Neural cell (in vitro differentiated cells): ENCODE measurements at regions not wholly inside any gene's neighbourhood (a gene's known extent, or its start where the extent isn't known, plus 50 kb on each side); places are given as distances from the start of the nearest gene placed in this dataset.

Experiments
- H2AFZ ChIP-seq: fragments of 200-600, 300-800 bp; sonication (generic), shearing (Covaris generic); 2 replicates; pipeline ENCODE4 v1.6.0; 2014; ENCODE audit warnings: low read depth, mild to moderate bottlenecking, antibody characterized with exemption, low read length, moderate library complexity
- H3F3A ChIP-seq: fragments of 200-600 bp; shearing (Covaris generic); 2 replicates; pipeline ENCODE4 v1.6.1; 2016; ENCODE audit warnings: mild to moderate bottlenecking, moderate library complexity, mixed read lengths, antibody characterized with exemption, low read length; ENCODE audit not compliant: insufficient read depth, poor library complexity, severe bottlenecking
- H3K27ac ChIP-seq: fragments of 200-600, 300-800 bp; sonication (generic), shearing (Covaris generic); 2 replicates; pipeline ENCODE4 v1.5.1; 2014; ENCODE audit warnings: mild to moderate bottlenecking, low read length, moderate library complexity
- H3K27me3 ChIP-seq: fragments of 300-800, 200-600 bp; sonication (generic), shearing (Covaris generic); 2 replicates; pipeline ENCODE4 v1.6.0; 2014; ENCODE audit warnings: mild to moderate bottlenecking, low read depth, low read length, moderate library complexity; ENCODE audit not compliant: insufficient read depth
- H3K36me3 ChIP-seq: fragments of 300-800, 200-600 bp; sonication (generic), shearing (Covaris generic); 2 replicates; pipeline ENCODE4 v1.5.1; 2014; ENCODE audit warnings: mild to moderate bottlenecking, antibody characterized with exemption, low read length, moderate library complexity; ENCODE audit not compliant: insufficient read depth
- H3K4me2 ChIP-seq: fragments of 300-800, 200-600 bp; sonication (generic), shearing (Covaris generic); 2 replicates; pipeline ENCODE4 v1.6.0; 2014; ENCODE audit warnings: mild to moderate bottlenecking, low read length
- H3K4me3 ChIP-seq: fragments of 300-800, 200-600 bp; sonication (generic), shearing (Covaris generic); 2 replicates; pipeline ENCODE4 v1.5.1; 2014; ENCODE audit warnings: mild to moderate bottlenecking, low read length, moderate library complexity
- H3K79me2 ChIP-seq: fragments of 200-600 bp; shearing (Covaris generic); replicated peaks from 2 replicates; pipeline ENCODE4 v1.6.0; 2014; ENCODE audit warnings: mild to moderate bottlenecking, low read length, moderate library complexity; ENCODE audit not compliant: insufficient read depth
- H3K9ac ChIP-seq: fragments of 300-800, 200-600 bp; sonication (generic), shearing (Covaris generic); 2 replicates; pipeline ENCODE4 v1.6.1; 2016; ENCODE audit warnings: mild to moderate bottlenecking, low read length, mixed read lengths
- H3K9me2 ChIP-seq: fragments of 200-600 bp; shearing (Covaris generic); 2 replicates; pipeline ENCODE4 v1.6.1; 2016; ENCODE audit warnings: mild to moderate bottlenecking, low read length, mixed read lengths; ENCODE audit not compliant: insufficient read depth
- H3K9me3 ChIP-seq: fragments of 200-600, 300-800 bp; sonication (generic), shearing (Covaris generic); 2 replicates; pipeline ENCODE4 v1.6.1; 2016; ENCODE audit warnings: mild to moderate bottlenecking, mixed run types, low read length, moderate library complexity, mixed read lengths
- H4K20me1 ChIP-seq: fragments of 200-600 bp; shearing (Covaris generic); 2 replicates; pipeline ENCODE4 v1.6.1; 2016; ENCODE audit warnings: mild to moderate bottlenecking, mixed run types; ENCODE audit not compliant: insufficient read depth
- CTCF ChIP-seq: fragments of 450-650 bp; IDR thresholded peaks from 2 replicates; pipeline ENCODE4 v1.5.1; 2014; ENCODE audit warnings: antibody characterized with exemption, mild to moderate bottlenecking, moderate library complexity; ENCODE audit not compliant: poor library complexity, severe bottlenecking
- EP300 ChIP-seq: fragments of 450-650 bp; conservative IDR thresholded peaks from 2 replicates; pipeline ENCODE4 v1.6.1; 2014; ENCODE audit warnings: antibody characterized with exemption, mild to moderate bottlenecking, moderate library complexity; ENCODE audit not compliant: poor library complexity, severe bottlenecking
- EZH2 ChIP-seq: fragments of 200-600, 300-800 bp; shearing (Covaris generic), sonication (generic); IDR thresholded peaks from 2 replicates; pipeline ENCODE4 v1.6.1; 2014; ENCODE audit warnings: antibody characterized with exemption, low read length, borderline replicate concordance, mild to moderate bottlenecking; ENCODE audit not compliant: insufficient read depth, poor library complexity, severe bottlenecking
- MXI1 ChIP-seq: fragments of 450-650 bp; conservative IDR thresholded peaks from 2 replicates; pipeline ENCODE4 v1.6.1; 2014; ENCODE audit warnings: antibody characterized with exemption, mild to moderate bottlenecking; ENCODE audit not compliant: poor library complexity, severe bottlenecking
- POLR2AphosphoS5 ChIP-seq: IDR thresholded peaks from 2 replicates; pipeline ENCODE4 v1.6.1; 2012
- RAD21 ChIP-seq: fragments of 450-650 bp; conservative IDR thresholded peaks from 2 replicates; pipeline ENCODE4 v1.6.1; 2014; ENCODE audit warnings: antibody characterized with exemption, mild to moderate bottlenecking, moderate library complexity
- REST ChIP-seq: IDR thresholded peaks from 2 replicates; pipeline ENCODE4 v1.6.1; 2012; ENCODE audit warnings: borderline replicate concordance
- SMC3 ChIP-seq: fragments of 450-650 bp; conservative IDR thresholded peaks from 2 replicates; pipeline ENCODE4 v1.6.1; 2014; ENCODE audit warnings: antibody characterized with exemption, mild to moderate bottlenecking, moderate library complexity; ENCODE audit not compliant: poor library complexity
- TAF1 ChIP-seq: IDR thresholded peaks from 2 replicates; pipeline ENCODE4 v1.6.1; 2012; ENCODE audit warnings: low read depth

GRCh38 chr9:18390393-18390792 lies 83.6 kb upstream of the ADAMTSL1 start:
- no peaks in the 10 kb centered on the region for H3K79me2 ChIP-seq
- H3F3A ChIP-seq = no peaks in the 10 kb centered on the region
- H3K9me2 ChIP-seq = no peaks in the 10 kb centered on the region
- H3K4me2 ChIP-seq = no peak overlapping the region
- no peak overlapping the region for H2AFZ ChIP-seq
- no peaks in the 10 kb centered on the region for H3K27me3 ChIP-seq
- H3K27ac ChIP-seq = no peak overlapping the region
- H3K36me3 ChIP-seq = no peaks in the 10 kb centered on the region
- no peaks in the 10 kb centered on the region for H4K20me1 ChIP-seq
- H3K4me3 ChIP-seq = no peak overlapping the region
- TF ChIP-seq EP300 (no peak), TAF1 (no peak), SMC3 (no peak), POLR2AphosphoS5 (no peak), EZH2 (no peak), REST (no peak), CTCF (no peak), RAD21 (no peak), MXI1 (no peak)
- no peak overlapping the region for H3K9ac ChIP-seq
- no peaks in the 10 kb centered on the region for H3K9me3 ChIP-seq

GRCh38 chr9:18393340-18394130 lies 80.4 kb upstream of the ADAMTSL1 start:
- Histone ChIP-seq H3F3A (no peaks in the 10 kb centered on the region), H3K27me3 (no peaks in the 10 kb centered on the region), H3K4me3 (no peak overlapping the region), H2AFZ (no peak overlapping the region), H3K27ac (no peak overlapping the region), H3K4me2 (no peak overlapping the region), H3K36me3 (no peaks in the 10 kb centered on the region), H3K9ac (no peak overlapping the region), H3K9me2 (no peaks in the 10 kb centered on the region), H3K9me3 (no peaks in the 10 kb centered on the region), H4K20me1 (no peaks in the 10 kb centered on the region), H3K79me2 (no peaks in the 10 kb centered on the region)
- TF ChIP-seq EP300 (no peak), POLR2AphosphoS5 (no peak), SMC3 (no peak), MXI1 (no peak), RAD21 (no peak)
